ENCODE measurements at regions not wholly inside any gene's neighbourhood (a gene's known extent, or its start where the extent isn't known, plus 50 kb on each side); places are given as distances from the start of the nearest gene placed in this dataset.

DNA sequence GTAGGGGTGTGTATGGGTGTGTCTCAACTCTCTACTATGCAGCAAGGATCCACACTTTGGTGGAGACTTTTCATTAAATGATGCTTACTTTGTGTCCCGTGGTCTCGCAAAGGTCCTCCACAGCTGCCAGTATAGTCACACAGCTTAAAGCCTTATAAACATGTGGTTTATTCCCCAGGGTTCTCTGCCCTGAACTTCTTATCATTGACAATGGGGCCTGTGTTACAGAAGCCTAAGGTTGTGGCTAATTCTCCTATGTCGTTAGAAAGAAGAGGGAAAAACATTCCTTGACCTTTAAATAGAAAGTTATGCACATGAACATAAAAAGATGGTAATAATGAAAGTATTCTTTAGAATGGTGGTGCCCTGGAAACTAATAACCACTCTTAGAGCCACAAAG is 201.4 kb downstream of the INHBA start:
- Histone ChIP-seq H3F3A (replicated peaks; ENCODE audit: low read depth) (no peaks in the 10 kb centered on the region), H3K4me1 (ENCODE audit: insufficient read depth) (peaks cover 6% of the 10 kb centered on the region; the same call in 1 of the 2 replicates), H3K4me3 (no peak overlapping the region), H4K20me1 (replicated peaks; ENCODE audit: insufficient read depth) (no peaks in the 10 kb centered on the region), H3K9me2 (ENCODE audit: insufficient read depth) (0 out of 2 replicates have a peak, but pooled peaks cover 20% of the 10 kb centered on the region), H3K36me3 (ENCODE audit: insufficient read depth) (no peaks in the 10 kb centered on the region), H3K27ac (ENCODE audit: low read depth) (no peak overlapping the region), H3K4me2 (no peak overlapping the region), H3K27me3 (ENCODE audit: insufficient read depth) (no peaks in the 10 kb centered on the region), H2AFZ (no peak overlapping the region), H3K79me2 (replicated peaks; ENCODE audit: insufficient read depth) (no peaks in the 10 kb centered on the region)
- H3K27ac Mint-ChIP-seq, result no peak overlapping the region
- no peaks in the 10 kb centered on the region; the same call in 2 of the 3 replicates for H3K9me3 Mint-ChIP-seq
- DNase-seq (ENCODE audit: low spot score) (no peak), ATAC-seq (no peak)
- peaks cover 2% of the 10 kb centered on the region for H3K27me3 Mint-ChIP-seq (ENCODE audit: insufficient read depth, low read depth, poor library complexity)
- no peaks in the 10 kb centered on the region for H3K36me3 Mint-ChIP-seq (ENCODE audit: low read depth)
- H3K4me1 Mint-ChIP-seq, result no peaks in the 10 kb centered on the region
- H3K4me3 Mint-ChIP-seq, result no peak overlapping the region
- TF ChIP-seq, protein P1, sequence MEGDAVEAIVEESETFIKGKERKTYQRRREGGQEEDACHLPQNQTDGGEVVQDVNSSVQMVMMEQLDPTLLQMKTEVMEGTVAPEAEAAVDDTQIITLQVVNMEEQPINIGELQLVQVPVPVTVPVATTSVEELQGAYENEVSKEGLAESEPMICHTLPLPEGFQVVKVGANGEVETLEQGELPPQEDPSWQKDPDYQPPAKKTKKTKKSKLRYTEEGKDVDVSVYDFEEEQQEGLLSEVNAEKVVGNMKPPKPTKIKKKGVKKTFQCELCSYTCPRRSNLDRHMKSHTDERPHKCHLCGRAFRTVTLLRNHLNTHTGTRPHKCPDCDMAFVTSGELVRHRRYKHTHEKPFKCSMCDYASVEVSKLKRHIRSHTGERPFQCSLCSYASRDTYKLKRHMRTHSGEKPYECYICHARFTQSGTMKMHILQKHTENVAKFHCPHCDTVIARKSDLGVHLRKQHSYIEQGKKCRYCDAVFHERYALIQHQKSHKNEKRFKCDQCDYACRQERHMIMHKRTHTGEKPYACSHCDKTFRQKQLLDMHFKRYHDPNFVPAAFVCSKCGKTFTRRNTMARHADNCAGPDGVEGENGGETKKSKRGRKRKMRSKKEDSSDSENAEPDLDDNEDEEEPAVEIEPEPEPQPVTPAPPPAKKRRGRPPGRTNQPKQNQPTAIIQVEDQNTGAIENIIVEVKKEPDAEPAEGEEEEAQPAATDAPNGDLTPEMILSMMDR (conservative IDR thresholded peaks at IDR 0.05; ENCODE audit: low read depth in 2 of 2), result no peak
- TF ChIP-seq POLR2AphosphoS5 (IDR thresholded peaks at IDR 0.05; ENCODE audit: low read depth) (no peak), NANOG (IDR thresholded peaks at IDR 0.05; ENCODE audit: borderline replicate concordance) (no peak), EZH2phosphoT487 (IDR thresholded peaks at IDR 0.05; ENCODE audit: unreplicated experiment) (no peak), ZNF331 (CRISPR knock-in tag; IDR thresholded peaks at IDR 0.05; ENCODE audit: low read depth) (no peak), CREB1 (CRISPR knock-in tag; IDR thresholded peaks at IDR 0.05; ENCODE audit: low read depth) (no peak), STAT1 (IDR thresholded peaks at IDR 0.05; ENCODE audit: unreplicated experiment) (no peak)
- TF ChIP-seq, protein P2, sequence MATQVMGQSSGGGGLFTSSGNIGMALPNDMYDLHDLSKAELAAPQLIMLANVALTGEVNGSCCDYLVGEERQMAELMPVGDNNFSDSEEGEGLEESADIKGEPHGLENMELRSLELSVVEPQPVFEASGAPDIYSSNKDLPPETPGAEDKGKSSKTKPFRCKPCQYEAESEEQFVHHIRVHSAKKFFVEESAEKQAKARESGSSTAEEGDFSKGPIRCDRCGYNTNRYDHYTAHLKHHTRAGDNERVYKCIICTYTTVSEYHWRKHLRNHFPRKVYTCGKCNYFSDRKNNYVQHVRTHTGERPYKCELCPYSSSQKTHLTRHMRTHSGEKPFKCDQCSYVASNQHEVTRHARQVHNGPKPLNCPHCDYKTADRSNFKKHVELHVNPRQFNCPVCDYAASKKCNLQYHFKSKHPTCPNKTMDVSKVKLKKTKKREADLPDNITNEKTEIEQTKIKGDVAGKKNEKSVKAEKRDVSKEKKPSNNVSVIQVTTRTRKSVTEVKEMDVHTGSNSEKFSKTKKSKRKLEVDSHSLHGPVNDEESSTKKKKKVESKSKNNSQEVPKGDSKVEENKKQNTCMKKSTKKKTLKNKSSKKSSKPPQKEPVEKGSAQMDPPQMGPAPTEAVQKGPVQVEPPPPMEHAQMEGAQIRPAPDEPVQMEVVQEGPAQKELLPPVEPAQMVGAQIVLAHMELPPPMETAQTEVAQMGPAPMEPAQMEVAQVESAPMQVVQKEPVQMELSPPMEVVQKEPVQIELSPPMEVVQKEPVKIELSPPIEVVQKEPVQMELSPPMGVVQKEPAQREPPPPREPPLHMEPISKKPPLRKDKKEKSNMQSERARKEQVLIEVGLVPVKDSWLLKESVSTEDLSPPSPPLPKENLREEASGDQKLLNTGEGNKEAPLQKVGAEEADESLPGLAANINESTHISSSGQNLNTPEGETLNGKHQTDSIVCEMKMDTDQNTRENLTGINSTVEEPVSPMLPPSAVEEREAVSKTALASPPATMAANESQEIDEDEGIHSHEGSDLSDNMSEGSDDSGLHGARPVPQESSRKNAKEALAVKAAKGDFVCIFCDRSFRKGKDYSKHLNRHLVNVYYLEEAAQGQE (IDR thresholded peaks at IDR 0.05; ENCODE audit: unreplicated experiment), result no peak

DNA sequence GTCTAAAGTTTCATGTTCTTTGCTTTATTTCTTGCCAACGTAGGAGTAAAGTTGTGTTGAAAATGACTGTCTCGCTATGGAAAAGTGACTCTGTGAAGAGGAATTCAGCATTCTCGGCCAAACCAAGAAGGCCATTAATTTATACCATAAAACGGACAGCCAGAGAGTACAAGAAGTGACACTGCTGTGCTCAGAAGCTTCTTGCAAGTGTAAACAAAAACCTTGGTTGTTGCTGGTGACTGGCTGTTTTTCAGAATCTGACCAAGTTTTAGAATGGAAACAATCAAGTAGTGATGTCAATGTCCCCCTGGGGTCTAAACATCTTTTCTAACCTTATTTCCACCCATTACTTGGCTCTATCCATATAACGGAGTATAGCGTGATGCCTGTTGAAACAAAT is 201.9 kb downstream of the INHBA start:
- Mint-ChIP-seq H3K27me3 (ENCODE audit: insufficient read depth, low read depth, poor library complexity) (peaks cover 4% of the 10 kb centered on the region), H3K4me1 (no peaks in the 10 kb centered on the region), H3K9me3 (no peaks in the 10 kb centered on the region; the same call in 2 of the 3 replicates), H3K4me3 (no peak overlapping the region), H3K27ac (no peak overlapping the region), H3K36me3 (ENCODE audit: low read depth) (no peaks in the 10 kb centered on the region)
- H3K4me1 ChIP-seq (ENCODE audit: insufficient read depth), result peaks cover 6% of the 10 kb centered on the region; the same call in 1 of the 2 replicates
- H3K9me2 ChIP-seq (ENCODE audit: insufficient read depth), result 0 out of 2 replicates have a peak, but pooled peaks cover 20% of the 10 kb centered on the region
- no peaks in the 10 kb centered on the region for H3F3A ChIP-seq (replicated peaks; ENCODE audit: low read depth)
- H4K20me1 ChIP-seq (replicated peaks; ENCODE audit: insufficient read depth), result no peaks in the 10 kb centered on the region
- no peaks in the 10 kb centered on the region for H3K79me2 ChIP-seq (replicated peaks; ENCODE audit: insufficient read depth)
- no peak for ATAC-seq
- H3K4me2 ChIP-seq, result no peak overlapping the region
- TF ChIP-seq NANOG (IDR thresholded peaks at IDR 0.05; ENCODE audit: borderline replicate concordance) (no peak), ZNF331 (CRISPR knock-in tag; IDR thresholded peaks at IDR 0.05; ENCODE audit: low read depth) (no peak), EZH2phosphoT487 (IDR thresholded peaks at IDR 0.05; ENCODE audit: unreplicated experiment) (no peak), CREB1 (CRISPR knock-in tag; IDR thresholded peaks at IDR 0.05; ENCODE audit: low read depth) (no peak)
- TF ChIP-seq, protein P1 (conservative IDR thresholded peaks at IDR 0.05; ENCODE audit: low read depth in 2 of 2), result no peak
- H3K4me3 ChIP-seq, result no peak overlapping the region
- no peaks in the 10 kb centered on the region for H3K36me3 ChIP-seq (ENCODE audit: insufficient read depth)
- no peak overlapping the region for H2AFZ ChIP-seq
- no peaks in the 10 kb centered on the region for H3K27me3 ChIP-seq (ENCODE audit: insufficient read depth)
- no peak overlapping the region for H3K27ac ChIP-seq (ENCODE audit: low read depth)
- DNase-seq (ENCODE audit: low spot score), result no peak

All from GM23338 (cell line).